IPS DF 4.7 (cell line): ENCODE measurements at regions not wholly inside any gene's neighbourhood (a gene's known extent, or its start where the extent isn't known, plus 50 kb on each side); places are given as distances from the start of the nearest gene placed in this dataset.
"Not testable (repeated sequence)": the region's sequence is repeated elsewhere in the genome, so short reads cannot be mapped to it uniquely, and the experiment has no call there.

Experiments used
- DNase-seq: peaks from one replicate; pipeline ENCODE4 v3.0.0-alpha.2; 2013; ENCODE audit warnings: low spot score; ENCODE audit errors: extremely low read depth

- no peak for DNase-seq
Measured at GRCh38 chr16:63183743-63184142, 1147.5 kb upstream of the CDH8 start.

- no peak for DNase-seq
Measured at GRCh38 chr16:63175313-63175712, 1139.1 kb upstream of the CDH8 start.

GRCh38 chr16:63174801-63175200 is 1138.6 kb upstream of the CDH8 start:
- no peak for DNase-seq

- no peak for DNase-seq
Measured at GRCh38 chr16:63171545-63171944, 1135.3 kb upstream of the CDH8 start.

GRCh38 chr16:63169100-63169499 is 1132.9 kb upstream of the CDH8 start:
- DNase-seq, result no peak

GRCh38 chr16:63157818-63158217 is 1121.6 kb upstream of the CDH8 start:
- DNase-seq, result no peak

GRCh38 chr16:63146251-63146650 is 1110.0 kb upstream of the CDH8 start:
- no peak for DNase-seq

GRCh38 chr16:63145411-63145810 is 1109.2 kb upstream of the CDH8 start:
- no peak for DNase-seq

- DNase-seq, result no peak
Measured at GRCh38 chr16:63135069-63135468, 1098.8 kb upstream of the CDH8 start.

- no peak for DNase-seq
Measured at GRCh38 chr16:63131503-63131902, 1095.3 kb upstream of the CDH8 start.

GRCh38 chr16:63130942-63131341 is 1094.7 kb upstream of the CDH8 start:
- no peak for DNase-seq

- DNase-seq, result no peak
Measured at GRCh38 chr16:63129411-63130125, 1093.3 kb upstream of the CDH8 start.

GRCh38 chr16:63119905-63120304 is 1083.7 kb upstream of the CDH8 start:
- DNase-seq, result not testable (repeated sequence)

- no peak for DNase-seq
Measured at GRCh38 chr16:63100082-63100481, 1063.8 kb upstream of the CDH8 start.

- no peak for DNase-seq
Measured at GRCh38 chr16:63096857-63097256, 1060.6 kb upstream of the CDH8 start.

- no peak for DNase-seq
Measured at GRCh38 chr16:63092736-63093135, 1056.5 kb upstream of the CDH8 start.

- DNase-seq, result no peak
Measured at GRCh38 chr16:63082101-63082500, 1045.9 kb upstream of the CDH8 start.

GRCh38 chr16:63080746-63081145 is 1044.5 kb upstream of the CDH8 start:
- no peak for DNase-seq

GRCh38 chr16:63069047-63069446 is 1032.8 kb upstream of the CDH8 start:
- no peak for DNase-seq

- DNase-seq, result no peak
Measured at GRCh38 chr16:63067141-63067540, 1030.9 kb upstream of the CDH8 start.

GRCh38 chr16:63066552-63066951 is 1030.3 kb upstream of the CDH8 start:
- DNase-seq, result no peak

GRCh38 chr16:63061319-63061718 is 1025.1 kb upstream of the CDH8 start:
- DNase-seq, result no peak

- no peak for DNase-seq
Measured at GRCh38 chr16:63059676-63060075, 1023.4 kb upstream of the CDH8 start.

- no peak for DNase-seq
Measured at GRCh38 chr16:63057341-63057740, 1021.1 kb upstream of the CDH8 start.
